ENCODE measurements at regions not wholly inside any gene's neighbourhood (a gene's known extent, or its start where the extent isn't known, plus 50 kb on each side); places are given as distances from the start of the nearest gene placed in this dataset.

GRCh38 chr4:129561886-129562671, 466.1 kb downstream of the C4orf33 start:
- DNase-seq, result no peak

DNA sequence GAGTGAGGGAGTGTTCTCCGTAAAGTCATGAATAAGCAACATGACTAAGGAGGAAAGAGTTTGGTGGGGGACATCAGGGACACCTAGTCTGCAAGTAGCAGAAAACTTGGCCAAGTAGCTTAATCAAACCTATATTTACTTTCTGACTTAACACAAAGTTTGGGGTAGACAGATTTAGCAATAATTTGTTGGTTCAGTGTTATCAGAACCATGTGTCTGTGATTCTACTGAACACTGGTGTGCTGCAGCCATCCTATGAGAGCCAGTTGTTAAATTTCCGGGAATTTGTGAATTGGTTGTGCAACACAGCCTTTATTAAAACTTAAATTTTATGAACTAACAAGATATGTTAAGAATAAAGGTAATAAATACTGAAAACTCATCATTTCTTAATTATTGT, 469.3 kb downstream of the C4orf33 start:
- no peak for DNase-seq

DNA sequence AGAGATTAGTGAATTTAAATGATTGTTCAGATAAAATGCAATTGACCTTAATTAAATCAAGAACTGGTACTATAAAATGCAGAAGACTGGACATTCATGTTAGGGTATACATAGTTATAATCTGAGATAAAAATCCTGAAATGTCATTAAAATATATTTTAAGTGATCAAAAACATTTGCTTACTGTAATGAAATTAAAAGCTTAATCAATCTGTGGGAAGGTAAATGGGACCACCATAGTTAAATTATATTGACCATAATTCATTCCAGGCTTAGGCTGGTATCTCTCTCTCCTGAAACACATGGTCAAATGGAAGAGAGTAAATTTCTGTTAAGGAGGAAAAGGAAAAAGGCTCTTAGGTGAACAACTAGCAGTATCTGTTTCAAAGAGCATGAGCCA, 474.4 kb downstream of the C4orf33 start:
- DNase-seq, result no peak

GRCh38 chr4:129578336-129578735, 482.4 kb downstream of the C4orf33 start:
- no peak for DNase-seq

- no peak for DNase-seq
Observed at GRCh38 chr4:129581305-129581704, 485.4 kb downstream of the C4orf33 start.

- DNase-seq, result no peak
Observed at GRCh38 chr4:129583868-129584267, 487.9 kb downstream of the C4orf33 start.

DNA sequence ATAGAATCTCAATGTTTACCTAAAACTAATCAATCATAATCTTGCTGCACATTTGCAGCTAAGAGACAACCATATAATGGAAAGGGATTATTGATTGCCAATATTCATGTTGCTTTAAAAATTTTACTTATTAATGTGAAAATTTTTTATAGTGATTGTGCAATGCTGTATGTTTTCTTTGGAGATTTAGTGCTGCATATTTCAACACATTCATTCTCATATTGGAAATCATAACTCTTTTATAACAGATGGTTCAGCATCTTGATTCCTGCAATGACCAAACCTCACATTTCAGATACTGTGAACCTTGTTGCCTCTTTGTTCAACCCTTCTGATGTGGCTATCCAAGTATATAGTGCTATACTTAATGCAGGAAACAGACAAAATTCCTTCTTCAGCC, 502.6 kb downstream of the C4orf33 start:
- DNase-seq, result no peak

- DNase-seq, result no peak
Observed at GRCh38 chr4:129600898-129601297, 504.9 kb downstream of the C4orf33 start.

GRCh38 chr4:129602447-129602846, 506.5 kb downstream of the C4orf33 start:
- DNase-seq, result no peak

DNA sequence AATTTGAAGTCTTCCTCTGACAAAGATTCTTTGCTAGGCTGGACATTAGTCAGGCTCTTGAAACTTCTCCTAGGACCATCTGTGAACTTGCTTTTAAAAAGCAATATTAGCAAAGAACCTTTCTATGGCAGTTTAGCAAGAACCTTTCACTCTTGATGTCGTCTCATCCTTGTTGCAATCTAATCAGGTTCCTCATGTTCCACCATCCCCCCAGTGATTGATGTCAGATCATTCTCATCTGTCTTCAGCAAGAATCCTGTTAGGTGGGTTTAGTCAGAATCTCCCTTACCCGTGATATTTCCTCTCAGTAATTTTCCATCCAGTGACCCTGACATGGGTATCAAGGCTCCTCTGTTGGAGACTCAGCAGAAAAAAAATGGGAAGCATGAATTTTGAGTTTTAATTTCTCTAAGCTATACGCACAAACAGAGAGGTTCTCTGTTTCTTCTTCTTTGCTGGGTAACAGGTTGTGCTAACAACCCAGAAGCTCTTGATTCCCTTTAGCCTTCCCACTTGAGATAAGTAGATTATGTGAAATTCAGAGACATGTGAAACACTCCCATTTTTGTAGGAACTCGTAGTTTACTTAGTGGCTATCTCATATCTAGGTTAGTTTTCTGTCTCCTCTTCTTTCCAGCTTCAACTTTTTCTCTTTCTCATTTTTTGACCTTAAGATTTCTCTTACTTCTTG, 507.4 kb downstream of the C4orf33 start:
- no peak for DNase-seq

- no peak for DNase-seq
Observed at GRCh38 chr4:129604632-129605255, 508.8 kb downstream of the C4orf33 start.

DNA sequence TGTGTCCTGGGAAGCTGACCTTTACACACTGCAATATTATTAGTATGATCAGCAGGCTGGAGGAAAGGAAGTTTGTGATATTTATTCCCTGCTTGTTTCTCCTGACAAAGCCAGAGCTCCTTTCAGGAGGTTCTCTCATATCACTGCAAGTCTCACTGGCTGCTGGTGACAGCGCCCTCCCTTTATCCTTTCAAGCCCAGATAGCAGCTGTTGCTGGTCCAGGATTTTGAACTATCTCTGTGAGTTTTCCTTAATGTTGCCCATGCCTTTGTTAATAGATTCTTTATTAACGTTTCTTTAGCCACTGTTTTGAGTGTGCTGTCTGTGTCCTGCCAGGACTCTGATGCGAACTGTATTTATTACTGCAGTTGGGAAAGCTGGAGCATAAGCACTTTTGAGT, 518.7 kb downstream of the C4orf33 start:
- no peak for DNase-seq

- no peak for DNase-seq
Observed at GRCh38 chr4:129622566-129622965, 526.6 kb downstream of the C4orf33 start.

- no peak for DNase-seq
Observed at GRCh38 chr4:129623233-129623875, 527.4 kb downstream of the C4orf33 start.

GRCh38 chr4:129641179-129641578, 545.2 kb downstream of the C4orf33 start:
- peak; percentile 25 for DNase-seq

- DNase-seq, result no peak
Observed at GRCh38 chr4:129645461-129645860, 549.5 kb downstream of the C4orf33 start.

DNA sequence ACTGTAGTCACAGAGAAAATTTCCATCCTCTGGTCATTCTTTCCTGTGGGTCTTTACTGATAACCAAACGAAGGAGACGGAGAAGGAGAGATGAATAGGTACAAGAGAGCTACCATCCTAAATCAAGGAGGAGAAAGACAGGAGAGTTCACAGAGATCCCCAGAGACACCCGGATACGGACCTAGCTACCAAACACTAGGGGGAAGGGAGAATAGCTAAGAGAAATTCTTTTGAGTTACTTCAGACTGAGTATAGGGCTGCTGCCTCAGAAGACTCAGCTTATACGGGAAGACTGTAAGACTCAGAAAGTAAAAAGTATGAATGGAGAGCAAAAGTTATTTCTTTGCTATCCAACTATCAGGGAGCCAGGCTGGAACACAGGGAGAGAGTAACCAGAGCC, 572.1 kb downstream of the C4orf33 start:
- no peak for DNase-seq

GRCh38 chr4:129672941-129673340, 577.0 kb downstream of the C4orf33 start:
- DNase-seq, result no peak

DNA sequence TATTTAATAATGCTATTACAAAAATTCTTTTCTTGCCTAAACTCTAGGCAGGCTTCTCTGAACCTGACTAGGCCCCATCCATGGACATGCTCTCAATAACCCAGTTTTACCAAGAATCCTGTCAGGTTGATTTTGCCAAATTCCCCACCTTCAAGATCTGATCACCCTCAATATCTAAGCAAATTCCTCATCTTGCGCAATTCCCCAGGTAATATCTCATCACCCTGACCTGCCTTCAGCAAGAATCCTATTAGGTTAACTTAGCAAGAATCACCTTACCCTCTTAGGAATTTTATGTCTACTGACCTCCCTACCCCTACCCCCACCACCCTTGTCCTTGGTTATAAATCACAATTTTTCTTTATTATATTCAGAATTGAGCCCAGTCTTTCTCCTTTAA, 579.1 kb downstream of the C4orf33 start:
- no peak for DNase-seq

DNA sequence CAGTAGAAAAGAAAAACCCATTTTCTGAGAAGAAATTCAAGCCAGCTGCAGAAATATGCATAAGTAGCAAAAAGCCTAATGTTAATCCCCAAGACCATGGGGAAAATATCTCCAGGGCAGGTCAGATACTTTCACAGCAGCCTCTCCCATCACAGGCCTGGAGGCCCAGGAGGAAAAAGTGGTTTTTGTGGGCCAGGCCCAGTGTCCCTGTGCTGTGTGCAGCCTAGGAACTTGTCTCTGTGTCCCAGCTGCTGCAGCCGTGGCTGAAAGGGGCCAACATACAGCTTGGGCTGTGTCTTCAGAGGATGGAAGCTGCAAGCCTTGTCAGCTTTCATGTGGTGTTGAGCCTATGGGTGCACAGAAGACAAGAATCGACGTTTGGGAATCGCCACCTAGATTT, 581.0 kb downstream of the C4orf33 start:
- no peak for DNase-seq

- no peak for DNase-seq
Observed at GRCh38 chr4:129682586-129682985, 586.6 kb downstream of the C4orf33 start.

GRCh38 chr4:129707949-129708348, 612.0 kb downstream of the C4orf33 start:
- DNase-seq, result no peak

DNA sequence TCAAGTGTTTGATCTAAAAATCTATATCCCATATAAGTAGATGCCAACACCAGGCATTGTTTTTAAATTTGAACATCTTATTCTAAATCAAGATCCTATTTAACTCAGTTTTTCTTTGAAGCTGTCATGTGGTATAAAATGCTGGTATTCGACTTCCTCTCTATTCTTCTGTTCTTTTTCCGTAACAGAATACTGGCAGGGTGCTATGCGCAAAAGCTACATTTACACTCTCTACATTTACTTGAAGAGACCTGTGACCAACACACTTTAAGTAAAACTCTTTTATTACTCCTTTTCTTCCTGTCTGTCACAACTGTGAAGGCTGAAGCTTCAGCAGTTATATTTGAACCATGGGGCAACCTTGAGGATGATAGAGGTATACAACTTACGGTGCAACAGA, 612.8 kb downstream of the C4orf33 start:
- DNase-seq, result no peak

DNA sequence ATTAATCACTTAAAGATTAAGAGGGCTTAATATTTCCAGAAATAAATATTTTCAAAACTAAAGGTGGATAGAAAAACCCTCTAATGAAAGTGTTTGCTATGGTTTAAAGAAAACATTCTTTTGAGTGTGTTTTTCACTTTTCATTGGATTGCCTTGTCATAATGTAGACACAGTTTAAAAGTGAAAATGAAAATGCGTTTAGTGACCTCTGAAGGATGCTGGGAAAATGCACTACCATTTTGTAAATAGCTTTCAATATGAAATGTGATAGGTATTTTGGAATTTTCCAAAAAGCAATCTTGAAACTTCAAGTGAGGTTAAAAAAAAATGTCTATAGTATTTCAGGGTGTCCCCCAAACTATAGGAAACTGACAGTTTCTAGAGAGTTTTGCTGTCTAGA, 642.2 kb downstream of the C4orf33 start:
- DNase-seq, result no peak

Data from activated CD8-positive, alpha-beta memory T cell treated with anti-CD3 and anti-CD28 coated beads, Interleukin-2, amount 50 U/mL, for 4 hours (primary cell).